HEK293T (cell line): ENCODE measurements at regions not wholly inside any gene's neighbourhood (a gene's known extent, or its start where the extent isn't known, plus 50 kb on each side); places are given as distances from the start of the nearest gene placed in this dataset.

ENCODE experiments used
- CTCF ChIA-PET: fragments of 350-600 bp; formaldehyde crosslinking; extraction: SDS; loops from one replicate; lab custom pipeline; 2021; ENCODE audit warnings: antibody characterized with exemption, inconsistent platforms; lab: Yijun Ruan, JAX
- POLR2A ChIA-PET: fragments of 350-600 bp; formaldehyde crosslinking; extraction: SDS; loops from one replicate; lab custom pipeline; 2020; ENCODE audit warnings: antibody characterized with exemption, inconsistent platforms; lab: Yijun Ruan, JAX
- DNase-seq: peaks from one replicate; pipeline ENCODE4 v3.0.0; 2012; ENCODE audit warnings: mixed read lengths; ENCODE audit errors: extremely low spot score
- ARNT ChIP-seq: fragments of 450-650 bp; IDR thresholded peaks from 2 replicates; pipeline ENCODE4 v1.6.1; 2017; ENCODE audit warnings: mild to moderate bottlenecking
- BHLHE40 ChIP-seq: fragments of 450-650 bp; IDR thresholded peaks from 2 replicates; pipeline ENCODE4 v1.6.1; 2016; ENCODE audit warnings: mild to moderate bottlenecking, moderate library complexity, borderline replicate concordance
- CTBP1 ChIP-seq: fragments of 450-650 bp; IDR thresholded peaks from 2 replicates; pipeline ENCODE4 v1.6.1; 2016; ENCODE audit warnings: borderline replicate concordance
- ELF4 ChIP-seq: fragments of 450-650 bp; IDR thresholded peaks from 2 replicates; pipeline ENCODE4 v1.6.1; 2017; ENCODE audit warnings: antibody characterized with exemption
- FOXA1 ChIP-seq: fragments of 450-650 bp; IDR thresholded peaks from 2 replicates; pipeline ENCODE4 v1.6.1; 2016; ENCODE audit warnings: mild to moderate bottlenecking
- FOXK2 ChIP-seq: fragments of 450-650 bp; IDR thresholded peaks from 2 replicates; pipeline ENCODE4 v1.6.1; 2016; ENCODE audit warnings: mild to moderate bottlenecking
- FOXM1 ChIP-seq: fragments of 450-650 bp; IDR thresholded peaks from 2 replicates; pipeline ENCODE4 v1.6.1; 2017; ENCODE audit warnings: mild to moderate bottlenecking, borderline replicate concordance
- HDGF ChIP-seq: fragments of 450-650 bp; IDR thresholded peaks from 2 replicates; pipeline ENCODE4 v1.6.1; 2017; ENCODE audit warnings: antibody characterized with exemption, borderline replicate concordance
- L3MBTL2 ChIP-seq: fragments of 450-650 bp; conservative IDR thresholded peaks from 2 replicates; pipeline ENCODE4 v1.6.1; 2016; ENCODE audit warnings: mild to moderate bottlenecking
- LEF1 ChIP-seq: fragments of 450-650 bp; IDR thresholded peaks from 2 replicates; pipeline ENCODE4 v1.6.1; 2017; ENCODE audit warnings: mild to moderate bottlenecking, borderline replicate concordance
- NFRKB ChIP-seq: fragments of 450-650 bp; IDR thresholded peaks from 2 replicates; pipeline ENCODE4 v1.6.1; 2016; ENCODE audit warnings: mild to moderate bottlenecking, moderate library complexity
- SP1 ChIP-seq: fragments of 450-650 bp; IDR thresholded peaks from 2 replicates; pipeline ENCODE4 v1.6.1; 2017
- SUZ12 ChIP-seq: fragments of 450-650 bp; IDR thresholded peaks from 2 replicates; pipeline ENCODE4 v1.6.1; 2016; ENCODE audit warnings: mild to moderate bottlenecking
- TARDBP ChIP-seq: fragments of 450-650 bp; IDR thresholded peaks from 2 replicates; pipeline ENCODE4 v1.6.1; 2016
- ZNF384 ChIP-seq: fragments of 450-650 bp; IDR thresholded peaks from 2 replicates; pipeline ENCODE4 v1.6.1; 2016
- TF ChIP-seq, protein P1 (sequence below): fragments of 450-650 bp; IDR thresholded peaks from 2 replicates; pipeline ENCODE4 v1.6.1; 2016

DNA sequence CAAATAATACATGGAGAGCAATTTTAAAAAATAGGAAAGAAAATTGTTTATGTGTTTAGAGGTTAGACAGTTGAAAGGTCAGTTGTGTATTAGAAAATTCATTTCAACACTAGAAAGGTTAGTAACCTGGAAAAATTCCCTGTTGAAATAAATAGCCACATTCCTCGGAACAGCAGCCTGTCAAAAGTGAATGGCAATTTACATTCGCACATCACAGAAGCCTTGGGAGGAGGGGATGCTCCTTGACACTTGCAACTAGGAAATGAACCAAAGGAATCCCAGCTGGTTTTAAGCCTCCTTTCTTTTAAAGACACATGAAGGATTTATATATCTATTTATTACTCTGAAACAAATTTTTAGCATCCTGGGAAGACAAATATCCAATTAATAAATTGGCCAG, 653.5 kb upstream of the LRRTM4 start:
- no peak for DNase-seq
- ChIA-PET CTCF (no interaction called here), POLR2A (no interaction called here)
- no peak for TF ChIP-seq SP1
- TF ChIP-seq FOXA1: no peak
- TF ChIP-seq SUZ12: no peak
- no peak for TF ChIP-seq ARNT

DNA sequence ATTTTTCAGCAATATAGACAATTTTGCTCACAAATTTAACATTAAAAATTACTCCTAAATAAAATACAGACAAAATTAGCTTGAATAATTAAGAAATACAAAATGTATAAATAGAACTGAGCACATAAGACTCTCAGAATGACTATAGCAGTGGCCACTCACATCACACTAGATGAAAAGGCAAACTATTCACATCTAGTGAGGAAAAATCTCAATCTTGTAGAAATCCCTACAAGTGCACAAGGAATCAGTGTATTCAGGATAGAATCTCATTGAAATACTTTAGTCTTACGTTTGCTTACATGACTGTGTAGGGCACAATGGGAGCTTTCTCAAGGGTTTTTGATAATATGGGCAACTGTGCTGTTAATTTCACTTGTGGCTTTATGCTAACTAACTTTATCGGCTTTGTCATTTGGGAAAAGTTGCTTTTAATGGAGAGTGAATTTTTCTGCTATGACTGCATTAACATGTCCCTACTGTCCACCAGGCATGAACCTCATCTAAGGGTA, 678.9 kb upstream of the LRRTM4 start:
- DNase-seq: no peak
- POLR2A ChIA-PET: no interaction called here

DNA sequence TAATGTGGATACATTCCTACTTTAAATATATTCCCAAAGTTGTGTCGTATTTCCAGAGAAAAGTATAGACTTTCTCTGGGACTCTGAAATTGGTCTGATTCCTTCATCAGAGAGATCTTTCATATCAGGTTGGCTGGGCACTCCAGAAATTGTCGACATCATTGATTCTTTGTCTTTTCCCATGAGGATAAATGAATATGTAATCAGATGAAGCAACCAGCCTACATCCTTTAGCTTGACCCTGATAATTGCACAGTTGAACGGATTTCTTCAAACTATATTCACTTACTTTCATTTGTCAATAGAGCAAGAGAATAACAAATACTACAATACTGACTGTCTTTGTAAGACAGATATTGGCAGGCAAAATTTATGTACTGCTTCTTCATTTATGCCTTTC, 680.2 kb upstream of the LRRTM4 start:
- no peak for DNase-seq
- ChIA-PET POLR2A (no interaction called here), CTCF (no interaction called here)

More for the DNA sequence above, 678.9 kb upstream of the LRRTM4 start:
- CTCF ChIA-PET: no interaction called here
- no peak for TF ChIP-seq FOXM1
- no peak for TF ChIP-seq LEF1
- no peak for TF ChIP-seq NFRKB
- no peak for TF ChIP-seq CTBP1
- TF ChIP-seq TARDBP: no peak
- TF ChIP-seq FOXK2: no peak
- TF ChIP-seq SP1: no peak
- no peak for TF ChIP-seq SUZ12
- TF ChIP-seq L3MBTL2: no peak
- no peak for TF ChIP-seq ARNT
- no peak for TF ChIP-seq BHLHE40
- TF ChIP-seq, protein P1, sequence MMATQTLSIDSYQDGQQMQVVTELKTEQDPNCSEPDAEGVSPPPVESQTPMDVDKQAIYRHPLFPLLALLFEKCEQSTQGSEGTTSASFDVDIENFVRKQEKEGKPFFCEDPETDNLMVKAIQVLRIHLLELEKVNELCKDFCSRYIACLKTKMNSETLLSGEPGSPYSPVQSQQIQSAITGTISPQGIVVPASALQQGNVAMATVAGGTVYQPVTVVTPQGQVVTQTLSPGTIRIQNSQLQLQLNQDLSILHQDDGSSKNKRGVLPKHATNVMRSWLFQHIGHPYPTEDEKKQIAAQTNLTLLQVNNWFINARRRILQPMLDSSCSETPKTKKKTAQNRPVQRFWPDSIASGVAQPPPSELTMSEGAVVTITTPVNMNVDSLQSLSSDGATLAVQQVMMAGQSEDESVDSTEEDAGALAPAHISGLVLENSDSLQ: no peak
- TF ChIP-seq HDGF: no peak
- TF ChIP-seq FOXA1: no peak
- no peak for TF ChIP-seq ELF4

DNA sequence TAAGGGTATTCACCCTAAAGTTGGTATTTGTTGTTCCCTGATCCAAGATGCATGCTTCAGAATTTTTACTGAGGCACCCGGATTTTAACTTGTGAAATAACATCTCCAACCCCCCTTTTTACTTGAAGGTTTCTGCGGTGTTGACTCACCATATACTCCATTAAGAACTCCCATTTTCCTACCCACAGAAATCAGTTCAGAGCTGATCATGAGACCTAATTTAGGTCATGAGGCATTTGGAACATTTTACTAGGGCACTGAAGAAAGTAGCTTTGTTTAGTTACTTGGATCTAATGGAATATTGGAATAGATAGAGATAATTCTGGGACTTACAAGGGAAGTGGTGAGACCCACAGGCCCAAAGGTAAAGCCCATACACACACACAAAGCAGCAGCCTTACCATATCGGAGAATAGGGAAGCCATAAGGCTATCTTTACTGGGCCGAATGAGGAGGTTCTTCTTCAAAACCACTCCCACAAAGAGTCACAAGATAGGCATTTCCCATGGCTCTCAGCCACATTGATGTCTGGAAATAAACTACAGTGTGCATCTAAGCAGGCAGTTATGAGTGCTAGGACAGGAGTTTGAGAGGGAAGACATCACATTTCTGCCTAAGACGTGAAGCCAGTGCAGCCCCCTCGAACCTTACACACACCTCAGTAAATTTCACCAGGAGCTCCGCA, 681.0 kb upstream of the LRRTM4 start:
- CTCF ChIA-PET: no interaction called here
- POLR2A ChIA-PET: no interaction called here
- DNase-seq: no peak
- TF ChIP-seq, protein P1: no peak
- TF ChIP-seq HDGF (no peak), L3MBTL2 (no peak), CTBP1 (no peak)

More for the DNA sequence above, 680.2 kb upstream of the LRRTM4 start:
- TF ChIP-seq ZNF384 (no peak), BHLHE40 (no peak), LEF1 (no peak), L3MBTL2 (no peak), FOXA1 (no peak), SP1 (no peak), NFRKB (no peak), TARDBP (no peak)
- TF ChIP-seq, protein P1: no peak

DNA sequence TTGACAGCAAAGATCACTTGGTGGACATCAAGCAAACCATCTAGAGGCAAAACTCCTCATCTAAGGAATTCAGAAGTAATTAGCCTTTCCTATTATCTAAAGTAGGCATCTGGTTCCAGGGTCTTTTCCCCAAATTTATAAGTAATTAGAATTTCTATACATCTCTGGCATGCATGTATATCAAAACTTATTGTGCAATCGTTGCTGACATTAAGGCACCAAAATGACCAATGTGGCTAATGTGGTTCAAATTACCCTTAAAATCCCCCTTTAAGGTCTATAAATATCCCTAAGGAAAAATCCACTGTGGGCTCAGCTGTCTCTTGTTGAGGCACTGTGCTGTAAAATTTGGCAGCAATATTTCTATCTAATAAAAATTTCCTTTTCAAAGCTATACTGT, 695.9 kb upstream of the LRRTM4 start:
- no peak for DNase-seq
- ChIA-PET POLR2A (no interaction called here), CTCF (no interaction called here)
- TF ChIP-seq SUZ12 (no peak), LEF1 (no peak)

DNA sequence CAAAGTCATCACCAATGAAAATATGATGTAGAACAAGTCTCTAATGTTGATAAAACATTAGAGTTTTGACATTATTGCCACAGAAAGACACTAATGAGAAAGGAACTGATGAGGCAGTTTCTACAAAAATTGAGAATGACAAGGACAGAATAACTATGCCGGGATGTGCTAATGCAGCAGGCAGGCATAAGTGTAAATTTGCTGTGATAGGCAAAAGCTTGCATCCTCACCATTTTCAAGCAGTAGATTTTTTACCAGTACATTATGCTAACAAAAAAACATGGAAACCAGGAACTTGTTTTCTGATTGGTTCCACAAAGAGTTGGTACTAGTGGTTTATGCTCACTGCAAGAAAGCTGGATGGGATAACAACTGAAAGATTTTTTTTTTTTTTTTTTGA, 715.5 kb upstream of the LRRTM4 start:
- POLR2A ChIA-PET: no interaction called here
- DNase-seq: no peak
- TF ChIP-seq FOXA1: no peak
- CTCF ChIA-PET: interaction anchor here (0.7 kb wide), 1 partner anchor 64 kb away, joined by 3 read pairs; no protein-coding TSS in a partner anchor

DNA sequence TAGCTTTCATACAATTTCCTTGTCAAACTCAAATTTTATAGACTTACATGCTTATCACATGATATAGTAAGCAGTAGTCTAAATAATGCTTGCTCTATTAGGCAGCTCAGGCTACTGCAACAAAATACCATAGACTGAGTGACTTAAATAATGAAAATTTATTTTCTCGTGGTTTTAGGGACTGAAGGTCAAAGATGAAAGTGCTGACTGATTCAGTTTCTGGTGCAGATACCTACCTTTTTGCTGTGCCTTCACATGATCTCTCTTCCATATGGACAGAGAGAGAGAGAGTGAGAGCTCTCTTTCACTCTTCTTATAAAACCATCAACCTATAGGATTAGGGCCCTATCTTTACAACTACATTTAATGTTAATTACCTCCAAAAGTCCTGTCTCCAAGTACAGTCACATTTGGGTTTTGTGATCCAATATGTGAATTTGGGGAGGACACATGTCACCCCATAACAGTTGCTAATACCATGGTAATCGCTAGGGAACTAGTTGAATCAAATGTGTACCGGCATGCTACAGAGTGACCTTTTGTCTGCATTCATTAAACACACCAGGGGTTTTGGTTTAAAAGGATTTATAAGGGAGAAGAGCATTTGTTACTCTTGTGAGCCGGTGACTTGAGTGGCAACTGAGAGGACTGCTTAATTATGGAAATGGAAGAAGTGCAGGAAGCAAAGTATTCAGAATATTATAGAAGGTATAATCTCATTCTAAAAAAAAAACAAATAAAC, 723.4 kb upstream of the LRRTM4 start:
- no peak for TF ChIP-seq CTBP1
- TF ChIP-seq NFRKB: no peak
- TF ChIP-seq BHLHE40: no peak
- TF ChIP-seq ZNF384: no peak
- no peak for TF ChIP-seq ARNT
- no peak for TF ChIP-seq LEF1
- TF ChIP-seq SUZ12: no peak
- TF ChIP-seq TARDBP: no peak
- no peak for TF ChIP-seq FOXK2
- no peak for TF ChIP-seq SP1
- no peak for TF ChIP-seq ELF4
- TF ChIP-seq HDGF: no peak
- no peak for TF ChIP-seq L3MBTL2
- TF ChIP-seq FOXA1: no peak
- TF ChIP-seq, protein P1: no peak
- TF ChIP-seq FOXM1: no peak
- DNase-seq: no peak
- POLR2A ChIA-PET: no interaction called here
- CTCF ChIA-PET: no interaction called here
